ENCODE measurements at regions not wholly inside any gene's neighbourhood (a gene's known extent, or its start where the extent isn't known, plus 50 kb on each side); places are given as distances from the start of the nearest gene placed in this dataset.

DNA sequence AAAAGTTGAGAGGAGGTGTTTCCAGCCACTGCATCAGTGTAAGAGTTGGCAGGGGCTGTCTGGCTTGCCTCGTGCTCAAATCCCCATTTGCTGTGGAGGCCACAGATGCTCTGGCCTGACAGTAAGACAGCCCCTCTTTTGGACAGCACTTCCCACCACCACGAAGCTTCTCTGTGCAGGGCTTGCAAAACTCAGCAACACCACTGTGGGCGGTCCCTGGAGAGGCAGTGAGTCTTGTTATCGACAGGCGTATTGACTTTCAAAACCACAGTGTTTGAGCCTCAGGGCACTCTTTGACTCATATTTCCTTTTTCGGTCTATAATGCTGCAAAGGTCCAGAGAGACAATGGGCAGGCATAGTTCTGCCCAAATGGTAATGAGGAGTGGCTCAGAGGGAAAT lies 539.5 kb downstream of the EBF1 start:
- TF ChIP-seq, protein P1, sequence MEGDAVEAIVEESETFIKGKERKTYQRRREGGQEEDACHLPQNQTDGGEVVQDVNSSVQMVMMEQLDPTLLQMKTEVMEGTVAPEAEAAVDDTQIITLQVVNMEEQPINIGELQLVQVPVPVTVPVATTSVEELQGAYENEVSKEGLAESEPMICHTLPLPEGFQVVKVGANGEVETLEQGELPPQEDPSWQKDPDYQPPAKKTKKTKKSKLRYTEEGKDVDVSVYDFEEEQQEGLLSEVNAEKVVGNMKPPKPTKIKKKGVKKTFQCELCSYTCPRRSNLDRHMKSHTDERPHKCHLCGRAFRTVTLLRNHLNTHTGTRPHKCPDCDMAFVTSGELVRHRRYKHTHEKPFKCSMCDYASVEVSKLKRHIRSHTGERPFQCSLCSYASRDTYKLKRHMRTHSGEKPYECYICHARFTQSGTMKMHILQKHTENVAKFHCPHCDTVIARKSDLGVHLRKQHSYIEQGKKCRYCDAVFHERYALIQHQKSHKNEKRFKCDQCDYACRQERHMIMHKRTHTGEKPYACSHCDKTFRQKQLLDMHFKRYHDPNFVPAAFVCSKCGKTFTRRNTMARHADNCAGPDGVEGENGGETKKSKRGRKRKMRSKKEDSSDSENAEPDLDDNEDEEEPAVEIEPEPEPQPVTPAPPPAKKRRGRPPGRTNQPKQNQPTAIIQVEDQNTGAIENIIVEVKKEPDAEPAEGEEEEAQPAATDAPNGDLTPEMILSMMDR (IDR thresholded peaks at IDR 0.05; ENCODE audit: insufficient read depth, low read depth, low read length): no peak
- no peaks in the 10 kb centered on the region for H3K27me3 ChIP-seq (ENCODE audit: control insufficient read depth, insufficient read depth, low read length)
- POLR2A ChIA-PET: interaction anchor here (0.7 kb wide), 1 partner anchor 17 kb away, joined by 8 read pairs; no protein-coding TSS in a partner anchor
- H3K36me3 ChIP-seq (ENCODE audit: control insufficient read depth, insufficient read depth, low read length): no peaks in the 10 kb centered on the region
- CTCF ChIA-PET: interaction anchor here (0.6 kb wide), 1 partner anchor 118 kb away, joined by 3 read pairs; no protein-coding TSS in a partner anchor
- H3K4me3 ChIP-seq (ENCODE audit: low read depth, low read length): no peak overlapping the region
- no peak for DNase-seq (ENCODE audit: low read depth)

DNA sequence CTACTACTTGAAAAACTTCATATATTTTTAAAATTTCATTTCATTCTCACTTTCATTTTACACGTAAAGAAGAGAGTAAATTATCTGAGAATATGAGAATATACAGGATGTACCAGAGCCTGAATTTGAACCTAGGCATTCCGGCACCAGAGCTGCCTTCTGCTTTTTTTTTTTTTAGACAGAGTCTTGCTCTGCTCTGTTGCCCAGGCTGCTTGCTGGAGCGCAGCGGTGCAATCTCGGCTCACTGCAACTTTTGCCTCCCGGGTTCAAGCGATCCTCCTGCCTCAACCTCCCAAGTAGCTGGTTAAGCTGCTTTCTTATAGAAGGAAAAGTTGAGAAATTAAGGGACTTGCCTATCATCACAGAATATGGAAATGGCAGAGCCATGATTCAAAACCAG lies 540.1 kb downstream of the EBF1 start:
- DNase-seq (ENCODE audit: low read depth): no peak
- ChIA-PET CTCF (interaction anchor here (0.6 kb wide), 1 partner anchor 364 kb away, joined by 3 read pairs; no protein-coding TSS in a partner anchor), POLR2A (interaction anchor here (0.7 kb wide), 1 partner anchor 17 kb away, joined by 8 read pairs; no protein-coding TSS in a partner anchor)
- H3K4me3 ChIP-seq (ENCODE audit: low read depth, low read length): no peak overlapping the region
- H3K27me3 ChIP-seq (ENCODE audit: control insufficient read depth, insufficient read depth, low read length): no peaks in the 10 kb centered on the region
- TF ChIP-seq, protein P1 (IDR thresholded peaks at IDR 0.05; ENCODE audit: insufficient read depth, low read depth, low read length): no peak
- no peaks in the 10 kb centered on the region for H3K36me3 ChIP-seq (ENCODE audit: control insufficient read depth, insufficient read depth, low read length)

DNA sequence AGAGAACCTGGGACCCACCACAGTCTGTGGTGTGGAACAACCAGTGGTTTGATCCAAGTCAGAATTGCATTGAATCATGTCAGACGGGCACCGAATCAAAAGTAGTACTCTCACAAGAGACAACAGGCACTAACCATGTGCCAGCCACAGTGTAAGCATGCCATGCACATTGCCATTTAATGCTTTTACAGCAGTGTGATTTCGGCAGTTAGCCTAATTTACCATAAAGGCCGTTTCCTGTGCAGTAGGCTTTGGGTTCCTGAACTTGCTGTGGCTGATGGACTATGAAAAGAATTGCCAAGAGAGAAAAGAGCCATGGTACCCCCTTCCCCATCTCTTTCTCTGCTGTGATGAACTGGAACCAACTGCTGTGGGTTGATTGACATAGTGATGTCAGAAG lies 540.6 kb downstream of the EBF1 start:
- POLR2A ChIA-PET: no interaction called here
- H3K4me3 ChIP-seq (ENCODE audit: low read depth, low read length): no peak overlapping the region
- CTCF ChIA-PET: interaction anchor here (0.6 kb wide), 1 partner anchor 364 kb away, joined by 3 read pairs; no protein-coding TSS in a partner anchor
- H3K27me3 ChIP-seq (ENCODE audit: control insufficient read depth, insufficient read depth, low read length): no peaks in the 10 kb centered on the region
- DNase-seq (ENCODE audit: low read depth): no peak
- H3K36me3 ChIP-seq (ENCODE audit: control insufficient read depth, insufficient read depth, low read length): no peaks in the 10 kb centered on the region
- TF ChIP-seq, protein P1 (IDR thresholded peaks at IDR 0.05; ENCODE audit: insufficient read depth, low read depth, low read length): no peak

DNA sequence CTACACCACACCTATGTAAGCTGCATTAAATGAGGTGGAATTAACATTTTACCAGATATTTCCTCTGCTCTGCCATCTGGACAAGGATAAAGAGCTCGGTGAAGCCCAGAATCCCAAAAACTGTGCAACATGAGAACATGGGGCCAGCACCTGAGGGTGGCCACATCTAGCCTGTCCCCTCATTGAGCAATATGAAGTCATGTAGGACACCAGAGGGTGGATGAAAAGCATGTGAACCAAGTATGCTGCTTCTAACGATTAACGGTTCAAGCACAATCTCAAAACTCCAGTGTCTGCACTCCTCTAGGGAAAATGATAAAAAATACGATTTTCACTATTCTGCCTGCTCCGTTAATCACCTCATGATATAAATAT lies 545.8 kb downstream of the EBF1 start:
- H3K4me3 ChIP-seq (ENCODE audit: low read depth, low read length): no peak overlapping the region
- H3K36me3 ChIP-seq (ENCODE audit: control insufficient read depth, insufficient read depth, low read length): no peaks in the 10 kb centered on the region
- no peak for DNase-seq (ENCODE audit: low read depth)
- POLR2A ChIA-PET: no interaction called here
- CTCF ChIA-PET: interaction anchor here (2.1 kb wide), 1 partner anchor 10 kb away, joined by 5 read pairs; no protein-coding TSS in a partner anchor
- TF ChIP-seq, protein P1 (IDR thresholded peaks at IDR 0.05; ENCODE audit: insufficient read depth, low read depth, low read length): no peak
- no peaks in the 10 kb centered on the region for H3K27me3 ChIP-seq (ENCODE audit: control insufficient read depth, insufficient read depth, low read length)

DNA sequence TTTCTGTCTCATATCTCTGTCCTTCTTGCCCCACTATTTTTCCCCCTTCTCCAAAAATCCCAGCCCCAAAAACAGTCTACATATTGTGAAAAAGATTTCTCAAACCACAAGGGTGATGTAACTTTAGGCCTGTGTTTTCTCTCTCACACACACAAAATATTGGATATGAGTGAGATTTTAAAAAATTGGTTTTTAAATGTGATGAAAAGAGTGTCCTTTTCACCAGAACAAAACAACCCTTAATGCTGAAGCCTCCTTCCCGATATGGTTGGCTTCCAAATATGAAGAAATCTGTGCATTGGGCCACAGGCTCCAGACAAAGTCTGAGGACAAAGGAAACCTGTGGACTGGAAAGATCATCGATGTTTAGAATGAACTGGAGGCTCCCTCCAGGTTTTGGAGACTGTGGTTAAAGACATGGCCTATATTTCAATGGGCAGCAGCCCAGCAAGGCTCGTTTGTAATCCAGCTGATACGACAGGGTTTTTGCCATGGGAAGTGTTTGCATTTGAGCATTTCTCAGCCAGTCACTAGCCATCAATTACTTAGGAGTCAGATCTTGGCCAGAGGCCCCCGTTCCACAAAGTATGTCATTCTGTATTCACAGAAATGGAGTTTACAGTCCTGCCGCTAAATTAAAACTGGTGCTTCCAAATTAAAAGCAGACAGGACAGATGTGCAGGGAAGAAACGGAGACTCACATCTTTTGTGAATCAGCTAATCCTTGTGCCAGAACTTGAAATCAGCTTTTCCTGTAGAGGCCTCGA lies 546.3 kb downstream of the EBF1 start:
- DNase-seq (ENCODE audit: low read depth): peak; percentile 39
- Histone ChIP-seq H3K27me3 (ENCODE audit: control insufficient read depth, insufficient read depth, low read length) (no peaks in the 10 kb centered on the region), H3K4me3 (ENCODE audit: low read depth, low read length) (no peak overlapping the region)

More for the DNA sequence above, 546.3 kb downstream of the EBF1 start:
- TF ChIP-seq, protein P1 (IDR thresholded peaks at IDR 0.05; ENCODE audit: insufficient read depth, low read depth, low read length): no peak
- no peaks in the 10 kb centered on the region for H3K36me3 ChIP-seq (ENCODE audit: control insufficient read depth, insufficient read depth, low read length)
- POLR2A ChIA-PET: no interaction called here
- CTCF ChIA-PET: interaction anchor here (1.3 to 2.1 kb wide), 2 partner anchors 11 to 378 kb away, joined by 3 to 5 read pairs; no protein-coding TSS in a partner anchor
